ENCODE measurements at regions not wholly inside any gene's neighbourhood (a gene's known extent, or its start where the extent isn't known, plus 50 kb on each side); places are given as distances from the start of the nearest gene placed in this dataset.
"Not testable (repeated sequence)": the region's sequence is repeated elsewhere in the genome, so short reads cannot be mapped to it uniquely, and the experiment has no call there.

DNA sequence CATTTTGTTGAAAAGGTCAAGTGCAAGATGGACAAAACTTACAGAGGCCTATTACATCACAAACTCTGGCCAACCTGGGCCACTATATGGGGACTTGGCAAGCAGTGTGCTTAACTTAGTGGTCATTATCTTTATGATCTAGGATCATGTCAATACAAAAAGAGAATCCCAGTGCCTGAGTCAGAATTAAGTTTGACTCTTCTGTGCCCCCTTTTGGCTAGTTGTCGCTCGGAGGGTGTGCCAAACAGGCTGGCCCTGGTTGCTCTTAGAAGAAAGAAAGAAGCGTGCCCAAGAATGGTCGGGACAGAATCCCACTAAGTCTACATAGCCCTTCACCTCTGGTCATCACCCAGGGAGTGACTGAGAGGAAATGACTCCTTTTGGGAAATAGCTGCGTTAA, 100.1 kb downstream of the EIF4E start:
- DNase-seq = peak in 13 of 14 experiments; percentile 0 to 54 (median 17)
- POLR2A ChIA-PET = no interaction called here
- Mint-ChIP-seq H3K36me3 (ENCODE audit: low read depth) (no peaks in the 10 kb centered on the region), H3K27ac (no peak overlapping the region), H3K4me1 (ENCODE audit: low read depth) (no peaks in the 10 kb centered on the region), H3K4me3 (no peak overlapping the region), H3K9me3 (no peaks in the 10 kb centered on the region), H3K27me3 (no peaks in the 10 kb centered on the region)
- CTCF ChIA-PET = no interaction called here
- H3K36me3 ChIP-seq (ENCODE audit: insufficient read depth, low read length) = no peaks in the 10 kb centered on the region
- TF ChIP-seq, protein P1, sequence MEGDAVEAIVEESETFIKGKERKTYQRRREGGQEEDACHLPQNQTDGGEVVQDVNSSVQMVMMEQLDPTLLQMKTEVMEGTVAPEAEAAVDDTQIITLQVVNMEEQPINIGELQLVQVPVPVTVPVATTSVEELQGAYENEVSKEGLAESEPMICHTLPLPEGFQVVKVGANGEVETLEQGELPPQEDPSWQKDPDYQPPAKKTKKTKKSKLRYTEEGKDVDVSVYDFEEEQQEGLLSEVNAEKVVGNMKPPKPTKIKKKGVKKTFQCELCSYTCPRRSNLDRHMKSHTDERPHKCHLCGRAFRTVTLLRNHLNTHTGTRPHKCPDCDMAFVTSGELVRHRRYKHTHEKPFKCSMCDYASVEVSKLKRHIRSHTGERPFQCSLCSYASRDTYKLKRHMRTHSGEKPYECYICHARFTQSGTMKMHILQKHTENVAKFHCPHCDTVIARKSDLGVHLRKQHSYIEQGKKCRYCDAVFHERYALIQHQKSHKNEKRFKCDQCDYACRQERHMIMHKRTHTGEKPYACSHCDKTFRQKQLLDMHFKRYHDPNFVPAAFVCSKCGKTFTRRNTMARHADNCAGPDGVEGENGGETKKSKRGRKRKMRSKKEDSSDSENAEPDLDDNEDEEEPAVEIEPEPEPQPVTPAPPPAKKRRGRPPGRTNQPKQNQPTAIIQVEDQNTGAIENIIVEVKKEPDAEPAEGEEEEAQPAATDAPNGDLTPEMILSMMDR (IDR thresholded peaks at IDR 0.05) = peak; percentile 20
- intact Hi-C loops (cut with DNase I, micrococcal nuclease) = loop anchor here (1.0 to 5.0 kb wide), 2 partner anchors 362 to 676 kb away; no protein-coding TSS in a partner anchor
- no peaks in the 10 kb centered on the region for H3K9me3 ChIP-seq (ENCODE audit: control insufficient read depth in 1 of 2, insufficient read depth in 1 of 2, low read length in 2 of 2)
- ATAC-seq (ENCODE audit: poor library complexity) = no peak
- H3K27ac ChIP-seq (ENCODE audit: low read depth in 1 of 2, low read length in 2 of 2) = no peak overlapping the region
- H3K4me3 ChIP-seq (ENCODE audit: low read length) = no peak overlapping the region
- no peaks in the 10 kb centered on the region for H3K27me3 ChIP-seq (ENCODE audit: control insufficient read depth in 1 of 2, insufficient read depth in 2 of 2, low read length in 2 of 2)
- H3K4me1 ChIP-seq (ENCODE audit: insufficient read depth, low read length) = no peaks in the 10 kb centered on the region

DNA sequence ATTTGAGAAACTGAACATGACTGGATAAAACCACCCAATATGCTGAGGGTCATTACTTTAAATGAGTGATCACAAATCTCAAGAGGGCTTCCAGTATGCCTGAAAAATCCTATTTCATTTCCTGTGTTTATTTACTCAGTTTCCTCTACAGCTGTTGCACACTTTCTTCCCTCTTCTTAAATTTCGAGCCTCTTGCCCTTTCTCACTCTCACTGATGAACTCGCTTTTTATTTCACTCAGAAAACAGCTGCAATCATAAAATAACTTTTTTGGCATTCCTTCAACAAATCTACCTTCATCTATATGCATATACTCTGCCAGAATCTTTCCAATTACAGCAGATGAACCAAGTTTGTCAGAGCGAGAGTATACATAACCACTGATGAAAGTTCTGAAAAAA, 101.3 kb downstream of the EIF4E start:
- ChIA-PET CTCF (no interaction called here), POLR2A (no interaction called here)
- Histone ChIP-seq H3K4me3 (ENCODE audit: low read length) (no peak overlapping the region), H3K36me3 (ENCODE audit: insufficient read depth, low read length) (no peaks in the 10 kb centered on the region), H3K9me3 (ENCODE audit: control insufficient read depth in 1 of 2, insufficient read depth in 1 of 2, low read length in 2 of 2) (no peaks in the 10 kb centered on the region), H3K27me3 (ENCODE audit: control insufficient read depth in 1 of 2, insufficient read depth in 2 of 2, low read length in 2 of 2) (no peaks in the 10 kb centered on the region), H3K4me1 (ENCODE audit: insufficient read depth, low read length) (no peaks in the 10 kb centered on the region), H3K27ac (ENCODE audit: low read depth in 1 of 2, low read length in 2 of 2) (no peak overlapping the region)
- Mint-ChIP-seq H3K27me3 (no peaks in the 10 kb centered on the region), H3K27ac (no peak overlapping the region), H3K9me3 (no peaks in the 10 kb centered on the region), H3K4me3 (no peak overlapping the region), H3K36me3 (ENCODE audit: low read depth) (no peaks in the 10 kb centered on the region), H3K4me1 (ENCODE audit: low read depth) (no peaks in the 10 kb centered on the region)
- TF ChIP-seq, protein P1 (IDR thresholded peaks at IDR 0.05) = no peak
- ATAC-seq (ENCODE audit: poor library complexity) (no peak), DNase-seq (no peak)
- intact Hi-C loops (cut with DNase I, micrococcal nuclease) = loop anchor here (1.0 to 5.0 kb wide), 2 partner anchors 360 to 675 kb away; no protein-coding TSS in a partner anchor

DNA sequence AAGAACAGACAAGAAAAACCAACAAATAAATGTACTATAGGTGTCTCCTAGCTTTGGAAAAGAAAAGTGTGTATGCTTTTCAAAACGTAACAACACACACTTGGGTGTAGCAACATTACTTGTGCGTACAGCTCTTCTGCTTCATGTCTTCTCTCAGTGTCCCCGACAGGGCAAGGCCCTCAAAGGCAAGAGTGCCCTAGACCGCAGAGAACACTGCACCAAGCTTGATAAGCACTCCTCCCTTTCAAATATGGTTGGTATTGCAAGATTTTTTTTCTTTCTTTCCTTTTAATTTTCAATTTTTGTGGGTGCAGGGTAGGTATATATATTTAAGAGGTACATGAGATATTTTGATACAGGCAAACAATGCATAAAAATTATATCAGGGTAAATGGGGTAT, 106.8 kb downstream of the EIF4E start:
- ATAC-seq (ENCODE audit: poor library complexity) (no peak), DNase-seq (no peak)
- POLR2A ChIA-PET = no interaction called here
- intact Hi-C loops (cut with DNase I, micrococcal nuclease) = no loop called here
- Histone ChIP-seq H3K4me3 (ENCODE audit: low read length) (no peak overlapping the region), H3K9me3 (ENCODE audit: control insufficient read depth in 1 of 2, insufficient read depth in 1 of 2, low read length in 2 of 2) (no peaks in the 10 kb centered on the region), H3K4me1 (ENCODE audit: insufficient read depth, low read length) (no peaks in the 10 kb centered on the region), H3K27ac (ENCODE audit: low read depth in 1 of 2, low read length in 2 of 2) (no peak overlapping the region), H3K27me3 (ENCODE audit: control insufficient read depth in 1 of 2, insufficient read depth in 2 of 2, low read length in 2 of 2) (no peaks in the 10 kb centered on the region), H3K36me3 (ENCODE audit: insufficient read depth, low read length) (no peaks in the 10 kb centered on the region)
- CTCF ChIA-PET = interaction anchor here (1.5 kb wide), 1 partner anchor 9 kb away, joined by 4 read pairs; no protein-coding TSS in a partner anchor
- no peaks in the 10 kb centered on the region for H3K4me1 Mint-ChIP-seq (ENCODE audit: low read depth)
- H3K9me3 Mint-ChIP-seq = no peaks in the 10 kb centered on the region
- H3K36me3 Mint-ChIP-seq (ENCODE audit: low read depth) = no peaks in the 10 kb centered on the region
- TF ChIP-seq, protein P1 (IDR thresholded peaks at IDR 0.05) = no peak
- H3K4me3 Mint-ChIP-seq = no peak overlapping the region
- no peak overlapping the region for H3K27ac Mint-ChIP-seq
- H3K27me3 Mint-ChIP-seq = no peaks in the 10 kb centered on the region

DNA sequence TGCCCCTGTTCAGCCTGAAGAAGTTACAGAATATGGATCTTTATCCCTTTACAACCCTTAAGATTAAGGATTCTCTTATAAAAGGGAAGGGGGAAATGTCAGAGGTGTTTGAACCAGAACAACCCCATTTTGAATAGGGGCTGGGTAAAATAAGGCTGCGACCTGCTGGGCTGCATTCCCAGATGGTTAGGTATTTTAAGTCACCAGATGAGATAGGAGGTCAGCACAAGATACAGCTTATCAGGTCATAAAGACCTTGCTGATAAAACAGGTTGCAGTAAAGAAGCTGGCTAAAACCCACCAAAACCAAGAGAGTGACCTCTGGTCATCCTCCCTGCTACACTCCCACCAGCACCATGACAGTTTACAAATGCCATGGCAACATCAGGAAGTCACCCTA, 110.8 kb downstream of the EIF4E start:
- ATAC-seq (ENCODE audit: poor library complexity); H3K27ac ChIP-seq (ENCODE audit: low read depth in 1 of 2, low read length in 2 of 2); H3K4me3 ChIP-seq (ENCODE audit: low read length); intact Hi-C loops (cut with DNase I, micrococcal nuclease); H3K36me3 ChIP-seq (ENCODE audit: insufficient read depth, low read length); DNase-seq; H3K4me3 Mint-ChIP-seq; H3K4me1 Mint-ChIP-seq (ENCODE audit: low read depth); H3K27ac Mint-ChIP-seq; H3K27me3 Mint-ChIP-seq; H3K9me3 Mint-ChIP-seq; H3K9me3 ChIP-seq (ENCODE audit: control insufficient read depth in 1 of 2, insufficient read depth in 1 of 2, low read length in 2 of 2); H3K36me3 Mint-ChIP-seq (ENCODE audit: low read depth); H3K4me1 ChIP-seq (ENCODE audit: insufficient read depth, low read length); POLR2A ChIA-PET; H3K27me3 ChIP-seq (ENCODE audit: control insufficient read depth in 1 of 2, insufficient read depth in 2 of 2, low read length in 2 of 2); CTCF ChIA-PET: not testable (repeated sequence)

All from CD4-positive, alpha-beta T cell (primary cell).